ENCODE measurements at regions not wholly inside any gene's neighbourhood (a gene's known extent, or its start where the extent isn't known, plus 50 kb on each side); places are given as distances from the start of the nearest gene placed in this dataset.
A peak's percentile ranks its signal among the peaks of the same experiment; 100 is the strongest.

- Histone ChIP-seq H3K9ac (ENCODE audit: low read depth, low read length) (no peak overlapping the region), H3K27ac (ENCODE audit: insufficient read depth, low read length) (no peak overlapping the region)
- peak; percentile 48 for ATAC-seq (ENCODE audit: low read depth)
Measured at GRCh38 chr15:46088486-46089445, 453.9 kb downstream of the SQOR start.

More at GRCh38 chr15:46088486-46089445, 453.9 kb downstream of the SQOR start:
- dilution Hi-C loops (cut with HindIII; ENCODE audit: low sequenced_read_pairs, unreplicated experiment) = no loop called here
- intact Hi-C loops (cut with micrococcal nuclease) = loop anchor here (10.0 kb wide), 1 partner anchor 374 kb away; no protein-coding TSS in a partner anchor
- ChIA-PET POLR2A (ENCODE audit: unreplicated experiment) (interaction anchor here (0.5 kb wide), 1 partner anchor 1927 kb away, joined by 4 read pairs; no protein-coding TSS in a partner anchor), CTCF (interaction anchor here (1.1 kb wide), 1 partner anchor 223 kb away, joined by 3 read pairs; no protein-coding TSS in a partner anchor)
- Histone ChIP-seq H3K79me1 (ENCODE audit: low read depth in 1 of 2, low read length in 2 of 2) (no peaks in the 10 kb centered on the region), H4K8ac (ENCODE audit: low read depth in 2 of 2, low read length in 2 of 2) (no peak overlapping the region; a peak in 2 of 4 replicates), H2AFZ (replicated peaks; ENCODE audit: low read length, poor library complexity) (no peak overlapping the region), H3K18ac (ENCODE audit: low read depth, low read length) (no peak overlapping the region), H4K5ac (ENCODE audit: low read depth, low read length) (no peak overlapping the region), H3K9me3 (ENCODE audit: control insufficient read depth, insufficient read depth, low read length) (no peaks in the 10 kb centered on the region), H3K23ac (ENCODE audit: low read depth, low read length) (no peak overlapping the region), H2BK20ac (ENCODE audit: low read depth, low read length) (no peak overlapping the region), H4K20me1 (ENCODE audit: insufficient read depth, low read length) (no peaks in the 10 kb centered on the region), H3K4ac (ENCODE audit: low read depth, low read length) (no peak overlapping the region; the same call in 1 of the 2 replicates), H3K4me3 (ENCODE audit: insufficient read depth, low read depth, low read length) (no peak overlapping the region), H2BK120ac (ENCODE audit: low read depth, low read length) (no peak overlapping the region), H2AK5ac (ENCODE audit: low read depth, low read length) (no peak overlapping the region), H3K56ac (ENCODE audit: extremely low read depth, insufficient read depth, low read length) (no peak overlapping the region), H3K9me1 (ENCODE audit: insufficient read depth, low read length) (no peaks in the 10 kb centered on the region), H2BK5ac (ENCODE audit: low read depth, low read length, poor library complexity, severe bottlenecking) (no peak overlapping the region), H4K91ac (ENCODE audit: insufficient read depth, low read depth, low read length) (no peak overlapping the region), H2AK9ac (replicated peaks; ENCODE audit: low read depth, low read length, poor library complexity) (no peak overlapping the region), H3K4me2 (ENCODE audit: low read depth, low read length) (no peak overlapping the region), H3K36me3 (ENCODE audit: control insufficient read depth, insufficient read depth, low read length) (no peaks in the 10 kb centered on the region), H3K27me3 (ENCODE audit: control insufficient read depth, insufficient read depth, low read length) (no peaks in the 10 kb centered on the region), H2BK15ac (ENCODE audit: low read depth, low read length) (no peak overlapping the region), H3K14ac (replicated peaks; ENCODE audit: low read depth, low read length) (no peak overlapping the region), H3K4me1 (ENCODE audit: control insufficient read depth, insufficient read depth, low read length) (0 out of 2 replicates have a peak, but pooled peaks cover 2% of the 10 kb centered on the region)
- no TSS peak for BruUV-seq (replicated peaks)
- in situ Hi-C loops (cut with MboI; ENCODE audit: low sequenced_read_pairs) = no loop called here
- no CpG with 5 or more reads among the region's 3 CpGs for WGBS, 2 experiments (ENCODE audit: extremely low coverage in 2 of 2, insufficient read length in 1 of 2)
- TF ChIP-seq, protein P1, sequence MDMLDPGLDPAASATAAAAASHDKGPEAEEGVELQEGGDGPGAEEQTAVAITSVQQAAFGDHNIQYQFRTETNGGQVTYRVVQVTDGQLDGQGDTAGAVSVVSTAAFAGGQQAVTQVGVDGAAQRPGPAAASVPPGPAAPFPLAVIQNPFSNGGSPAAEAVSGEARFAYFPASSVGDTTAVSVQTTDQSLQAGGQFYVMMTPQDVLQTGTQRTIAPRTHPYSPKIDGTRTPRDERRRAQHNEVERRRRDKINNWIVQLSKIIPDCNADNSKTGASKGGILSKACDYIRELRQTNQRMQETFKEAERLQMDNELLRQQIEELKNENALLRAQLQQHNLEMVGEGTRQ (IDR thresholded peaks at IDR 0.05; ENCODE audit: low read depth, low read length) = no peak
- TF ChIP-seq RAD21 (IDR thresholded peaks at IDR 0.05; ENCODE audit: low read length) = no peak
- no peak for TF ChIP-seq POLR2A (IDR thresholded peaks at IDR 0.05; ENCODE audit: low read depth, low read length)
- no peak for TF ChIP-seq FOS (IDR thresholded peaks at IDR 0.05; ENCODE audit: low read depth, low read length)
- TF ChIP-seq BHLHE40 (IDR thresholded peaks at IDR 0.05; ENCODE audit: low read depth, low read length) = no peak
- TF ChIP-seq SMC3 (IDR thresholded peaks at IDR 0.05; ENCODE audit: low read depth, low read length) = no peak
- no peak for TF ChIP-seq MAZ (IDR thresholded peaks at IDR 0.05; ENCODE audit: borderline replicate concordance, low read depth, low read length)
- TF ChIP-seq NFE2L2 (IDR thresholded peaks at IDR 0.05; ENCODE audit: low read depth, low read length) = no peak
- TF ChIP-seq CHD1 (IDR thresholded peaks at IDR 0.05; ENCODE audit: low read depth, low read length) = no peak
- peak; percentile 49 for DNase-seq

All from IMR-90 (cell line).